SK-N-SH treated with all-trans-retinoic acid at 6 μM for 48 hours (cell line): ENCODE measurements at regions not wholly inside any gene's neighbourhood (a gene's known extent, or its start where the extent isn't known, plus 50 kb on each side); places are given as distances from the start of the nearest gene placed in this dataset.

Experiments
- ATAC-seq: fragments of 200-7000 bp; cut with Tn5 transposase; 3 replicates; pipeline ENCODE4 v1.9.1; 2020; ENCODE audit warnings: mild to moderate bottlenecking, moderate library complexity
- ARNTL ChIP-seq: fragments of 450-650 bp; formaldehyde crosslinking; IDR thresholded peaks from 2 replicates; pipeline ENCODE4 v1.5.0; 2020; ENCODE audit warnings: low read depth, mild to moderate bottlenecking, moderate library complexity, borderline replicate concordance
- BACH2 ChIP-seq: fragments of 250-450 bp; sonication (Bioruptor Pico); IDR thresholded peaks from 2 replicates; pipeline ENCODE4 v1.9.0; 2021; ENCODE audit warnings: mild to moderate bottlenecking, borderline replicate concordance
- CREB5 ChIP-seq: fragments of 250-450 bp; sonication (Bioruptor Pico); IDR thresholded peaks from 2 replicates; pipeline ENCODE4 v1.5.1; 2020; ENCODE audit warnings: low read depth, mild to moderate bottlenecking, moderate library complexity
- CSDC2 ChIP-seq: fragments of 250-450 bp; sonication (Bioruptor Pico); IDR thresholded peaks from 2 replicates; pipeline ENCODE4 v1.5.0; 2020; ENCODE audit warnings: mild to moderate bottlenecking, moderate library complexity
- CSRNP3 ChIP-seq: fragments of 250-450 bp; sonication (Bioruptor Pico); IDR thresholded peaks from 2 replicates; pipeline ENCODE4 v1.5.1; 2021; ENCODE audit warnings: mild to moderate bottlenecking, moderate library complexity
- ESRRG ChIP-seq: fragments of 250-450 bp; sonication (Bioruptor Pico); IDR thresholded peaks from 2 replicates; pipeline ENCODE4 v1.6.1; 2021; ENCODE audit warnings: mild to moderate bottlenecking
- GLIS3 ChIP-seq: fragments of 250-450 bp; sonication (Bioruptor Pico); IDR thresholded peaks from 2 replicates; pipeline ENCODE4 v1.5.0; 2020; ENCODE audit warnings: mild to moderate bottlenecking, moderate library complexity
- ISL1 ChIP-seq: fragments of 250-450 bp; sonication (Bioruptor Pico); IDR thresholded peaks from 2 replicates; pipeline ENCODE4 v2.1.2; 2022; ENCODE audit warnings: mild to moderate bottlenecking, moderate library complexity
- OSR1 ChIP-seq: fragments of 250-450 bp; sonication (Bioruptor Pico); IDR thresholded peaks from 2 replicates; pipeline ENCODE4 v1.8.0; 2022; ENCODE audit warnings: moderate library complexity, mild to moderate bottlenecking, inconsistent platforms
- PATZ1 ChIP-seq: fragments of 250-450 bp; sonication (Bioruptor Pico); IDR thresholded peaks from 2 replicates; pipeline ENCODE4 v1.8.0; 2020; ENCODE audit warnings: mild to moderate bottlenecking, moderate library complexity, borderline replicate concordance
- PPARA ChIP-seq: fragments of 250-450 bp; sonication (Bioruptor Pico); IDR thresholded peaks from 2 replicates; pipeline ENCODE4 v1.5.0; 2020; ENCODE audit warnings: mild to moderate bottlenecking, borderline replicate concordance
- RARB ChIP-seq: fragments of 250-450 bp; sonication (Bioruptor Pico); IDR thresholded peaks from 2 replicates; pipeline ENCODE4 v1.8.0; 2021; ENCODE audit warnings: mild to moderate bottlenecking, moderate library complexity
- SNAI2 ChIP-seq: fragments of 250-450 bp; sonication (Bioruptor Pico); IDR thresholded peaks from 2 replicates; pipeline ENCODE4 v1.5.0; 2020; ENCODE audit warnings: mild to moderate bottlenecking, moderate library complexity
- TCF4 ChIP-seq: fragments of 250-450 bp; sonication (Bioruptor Pico); IDR thresholded peaks from 2 replicates; pipeline ENCODE4 v1.8.0; 2021; ENCODE audit warnings: mild to moderate bottlenecking, moderate library complexity, borderline replicate concordance
- TOX ChIP-seq: fragments of 250-450 bp; sonication (Bioruptor Pico); IDR thresholded peaks from 2 replicates; pipeline ENCODE4 v1.8.0; 2021; ENCODE audit warnings: mild to moderate bottlenecking, moderate library complexity, borderline replicate concordance
- ZC3H10 ChIP-seq: fragments of 250-450 bp; sonication (Bioruptor Pico); IDR thresholded peaks from 2 replicates; pipeline ENCODE4 v1.5.1; 2021; ENCODE audit warnings: mild to moderate bottlenecking, moderate library complexity
- ZFP3 ChIP-seq: fragments of 250-450 bp; sonication (Bioruptor Pico); IDR thresholded peaks from 2 replicates; pipeline ENCODE4 v1.5.0; 2020; ENCODE audit warnings: mild to moderate bottlenecking, moderate library complexity
- ZNF565 ChIP-seq: fragments of 450-650 bp; formaldehyde crosslinking; conservative IDR thresholded peaks from 2 replicates; pipeline ENCODE4 v1.5.0; 2020; ENCODE audit warnings: low read depth, mild to moderate bottlenecking, moderate library complexity
- ZNF70 ChIP-seq: fragments of 450-650 bp; formaldehyde crosslinking; IDR thresholded peaks from 2 replicates; pipeline ENCODE4 v1.5.0; 2020; ENCODE audit warnings: mild to moderate bottlenecking, moderate library complexity
- ZNF8 ChIP-seq: fragments of 450-650 bp; formaldehyde crosslinking; IDR thresholded peaks from 2 replicates; pipeline ENCODE4 v1.5.0; 2020; ENCODE audit warnings: mild to moderate bottlenecking, moderate library complexity
- TF ChIP-seq, protein P1 (sequence below): fragments of 250-450 bp; sonication (Bioruptor Pico); IDR thresholded peaks from 2 replicates; pipeline ENCODE4 v1.5.0; 2020; ENCODE audit warnings: mild to moderate bottlenecking, moderate library complexity
- TF ChIP-seq, protein P2 (sequence below): fragments of 250-450 bp; sonication (Bioruptor Pico); IDR thresholded peaks from 2 replicates; pipeline ENCODE4 v1.8.0; 2021; ENCODE audit warnings: low read depth, mild to moderate bottlenecking, moderate library complexity, borderline replicate concordance

DNA sequence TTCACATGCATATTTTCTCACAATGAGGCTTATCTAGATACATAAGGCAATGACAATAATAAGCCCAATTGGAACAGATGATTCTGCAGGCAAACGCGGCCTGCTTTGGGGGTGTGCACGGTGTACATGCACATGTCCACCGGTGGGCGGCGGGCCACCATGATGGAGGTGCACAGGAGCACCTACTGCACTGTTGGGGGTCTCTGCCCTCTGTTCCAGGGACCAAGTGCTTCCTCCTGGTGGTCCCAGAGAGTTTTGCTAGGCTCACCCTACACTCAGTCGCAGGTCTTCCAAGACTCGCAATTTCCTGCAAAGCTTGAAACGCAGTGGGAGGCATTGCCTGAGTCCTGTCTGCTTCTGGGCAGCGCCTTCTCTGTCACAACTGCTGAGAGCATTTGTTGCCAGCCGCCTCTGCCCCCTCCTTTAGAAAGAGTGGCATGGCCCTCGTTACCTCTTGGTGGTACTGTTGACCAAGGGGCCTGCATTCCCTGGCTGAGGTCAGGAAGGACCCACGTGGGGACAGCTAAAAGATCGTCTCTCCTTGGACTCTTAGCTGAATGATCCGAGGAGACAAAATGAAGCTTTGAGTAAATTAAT is 135.3 kb downstream of the ERMARD start (continued):
- TF ChIP-seq OSR1 (no peak), BACH2 (CRISPR knock-in tag) (no peak)

GRCh38 chr6:169885831-169886230 is 134.4 kb downstream of the ERMARD start:
- ATAC-seq = no peak
- TF ChIP-seq CSDC2 (no peak), RARB (CRISPR knock-in tag) (no peak), CSRNP3 (CRISPR knock-in tag) (no peak), GLIS3 (CRISPR knock-in tag) (no peak), TOX (no peak), ZNF70 (CRISPR knock-in tag) (no peak), OSR1 (no peak), TCF4 (CRISPR knock-in tag) (no peak), ZC3H10 (CRISPR knock-in tag) (no peak), ZNF8 (no peak), ZFP3 (CRISPR knock-in tag) (no peak), PATZ1 (CRISPR knock-in tag) (no peak), ESRRG (CRISPR knock-in tag) (no peak), SNAI2 (CRISPR knock-in tag) (no peak), ARNTL (CRISPR knock-in tag) (no peak)
- TF ChIP-seq, protein P1, sequence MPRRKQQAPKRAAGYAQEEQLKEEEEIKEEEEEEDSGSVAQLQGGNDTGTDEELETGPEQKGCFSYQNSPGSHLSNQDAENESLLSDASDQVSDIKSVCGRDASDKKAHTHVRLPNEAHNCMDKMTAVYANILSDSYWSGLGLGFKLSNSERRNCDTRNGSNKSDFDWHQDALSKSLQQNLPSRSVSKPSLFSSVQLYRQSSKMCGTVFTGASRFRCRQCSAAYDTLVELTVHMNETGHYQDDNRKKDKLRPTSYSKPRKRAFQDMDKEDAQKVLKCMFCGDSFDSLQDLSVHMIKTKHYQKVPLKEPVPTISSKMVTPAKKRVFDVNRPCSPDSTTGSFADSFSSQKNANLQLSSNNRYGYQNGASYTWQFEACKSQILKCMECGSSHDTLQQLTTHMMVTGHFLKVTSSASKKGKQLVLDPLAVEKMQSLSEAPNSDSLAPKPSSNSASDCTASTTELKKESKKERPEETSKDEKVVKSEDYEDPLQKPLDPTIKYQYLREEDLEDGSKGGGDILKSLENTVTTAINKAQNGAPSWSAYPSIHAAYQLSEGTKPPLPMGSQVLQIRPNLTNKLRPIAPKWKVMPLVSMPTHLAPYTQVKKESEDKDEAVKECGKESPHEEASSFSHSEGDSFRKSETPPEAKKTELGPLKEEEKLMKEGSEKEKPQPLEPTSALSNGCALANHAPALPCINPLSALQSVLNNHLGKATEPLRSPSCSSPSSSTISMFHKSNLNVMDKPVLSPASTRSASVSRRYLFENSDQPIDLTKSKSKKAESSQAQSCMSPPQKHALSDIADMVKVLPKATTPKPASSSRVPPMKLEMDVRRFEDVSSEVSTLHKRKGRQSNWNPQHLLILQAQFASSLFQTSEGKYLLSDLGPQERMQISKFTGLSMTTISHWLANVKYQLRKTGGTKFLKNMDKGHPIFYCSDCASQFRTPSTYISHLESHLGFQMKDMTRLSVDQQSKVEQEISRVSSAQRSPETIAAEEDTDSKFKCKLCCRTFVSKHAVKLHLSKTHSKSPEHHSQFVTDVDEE (CRISPR knock-in tag) = no peak

DNA sequence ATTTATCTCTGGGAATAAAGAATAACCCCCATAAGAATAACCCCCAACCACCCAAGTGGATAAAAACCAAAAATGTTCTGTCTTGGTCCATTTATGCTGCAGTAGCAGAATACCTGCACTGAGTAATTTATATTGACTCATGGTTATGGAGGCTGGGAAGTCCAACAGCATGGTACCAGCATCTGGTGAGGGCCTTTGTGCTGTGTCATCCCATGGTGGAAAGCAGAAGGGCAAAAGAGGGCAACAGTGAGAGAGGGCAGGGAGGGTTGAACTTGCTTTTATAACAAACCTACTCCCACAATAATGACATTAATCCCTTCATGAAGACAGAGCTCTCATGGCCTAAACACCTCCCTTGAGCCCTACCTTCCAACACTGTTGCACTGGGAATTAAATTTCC is 133.7 kb downstream of the ERMARD start:
- no peak for ATAC-seq
- TF ChIP-seq TOX (no peak), BACH2 (CRISPR knock-in tag) (no peak), CSDC2 (no peak), ARNTL (CRISPR knock-in tag) (no peak), ISL1 (CRISPR knock-in tag) (no peak), OSR1 (no peak), ZNF70 (CRISPR knock-in tag) (no peak), CREB5 (CRISPR knock-in tag) (no peak), ZNF565 (no peak), RARB (CRISPR knock-in tag) (no peak), PATZ1 (CRISPR knock-in tag) (no peak), PPARA (CRISPR knock-in tag) (no peak), TCF4 (CRISPR knock-in tag) (no peak), SNAI2 (CRISPR knock-in tag) (no peak), GLIS3 (CRISPR knock-in tag) (no peak)
- TF ChIP-seq, protein P1 (CRISPR knock-in tag) = no peak
- TF ChIP-seq, protein P2, sequence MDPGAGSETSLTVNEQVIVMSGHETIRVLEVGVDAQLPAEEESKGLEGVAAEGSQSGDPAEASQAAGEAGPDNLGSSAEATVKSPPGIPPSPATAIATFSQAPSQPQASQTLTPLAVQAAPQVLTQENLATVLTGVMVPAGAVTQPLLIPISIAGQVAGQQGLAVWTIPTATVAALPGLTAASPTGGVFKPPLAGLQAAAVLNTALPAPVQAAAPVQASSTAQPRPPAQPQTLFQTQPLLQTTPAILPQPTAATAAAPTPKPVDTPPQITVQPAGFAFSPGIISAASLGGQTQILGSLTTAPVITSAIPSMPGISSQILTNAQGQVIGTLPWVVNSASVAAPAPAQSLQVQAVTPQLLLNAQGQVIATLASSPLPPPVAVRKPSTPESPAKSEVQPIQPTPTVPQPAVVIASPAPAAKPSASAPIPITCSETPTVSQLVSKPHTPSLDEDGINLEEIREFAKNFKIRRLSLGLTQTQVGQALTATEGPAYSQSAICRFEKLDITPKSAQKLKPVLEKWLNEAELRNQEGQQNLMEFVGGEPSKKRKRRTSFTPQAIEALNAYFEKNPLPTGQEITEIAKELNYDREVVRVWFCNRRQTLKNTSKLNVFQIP (CRISPR knock-in tag) = no peak
